ENCODE measurements at regions not wholly inside any gene's neighbourhood (a gene's known extent, or its start where the extent isn't known, plus 50 kb on each side); places are given as distances from the start of the nearest gene placed in this dataset.

GRCh38 chr22:27070594-27070993 lies 413.2 kb downstream of the MIAT start:
- TF ChIP-seq GATA2 (IDR thresholded peaks at IDR 0.05; ENCODE audit: low read depth, low read length) = no peak
- no peak for TF ChIP-seq GATA3 (IDR thresholded peaks at IDR 0.05; ENCODE audit: low read depth, low read length)
